ENCODE measurements at regions not wholly inside any gene's neighbourhood (a gene's known extent, or its start where the extent isn't known, plus 50 kb on each side); places are given as distances from the start of the nearest gene placed in this dataset.

- TF ChIP-seq GATA1 (IDR thresholded peaks at IDR 0.05; ENCODE audit: low read depth, low read length) (no peak), POLR2A (IDR thresholded peaks at IDR 0.05; ENCODE audit: low read length) (no peak)
Measured at GRCh38 chr1:184190616-184191015, 139.1 kb downstream of the TSEN15 start.
